ENCODE measurements at regions not wholly inside any gene's neighbourhood (a gene's known extent, or its start where the extent isn't known, plus 50 kb on each side); places are given as distances from the start of the nearest gene placed in this dataset.

- no peak for TF ChIP-seq ZNF274 (IDR thresholded peaks at IDR 0.05; ENCODE audit: low read depth, low read length)
- TF ChIP-seq SUZ12 (IDR thresholded peaks at IDR 0.05; ENCODE audit: extremely low read depth, insufficient read depth, insufficient read length): no peak
- no peak for TF ChIP-seq YY1 (IDR thresholded peaks at IDR 0.05; ENCODE audit: insufficient read depth, insufficient read length)
- DNase-seq (ENCODE audit: low read depth, low spot score): no peak
- H3K4me1 ChIP-seq (ENCODE audit: insufficient read depth, insufficient read length): no peaks in the 10 kb centered on the region
- H3K36me3 ChIP-seq (ENCODE audit: insufficient read depth, insufficient read length, low read length): no peaks in the 10 kb centered on the region
- H3K27me3 ChIP-seq (ENCODE audit: insufficient read depth, insufficient read length): no peaks in the 10 kb centered on the region
- no peaks in the 10 kb centered on the region for H3K9me3 ChIP-seq (ENCODE audit: insufficient read depth, low read length)
- no peak overlapping the region for H3K4me3 ChIP-seq (ENCODE audit: insufficient read length, low read depth)
- H3K9ac ChIP-seq (ENCODE audit: insufficient read length, low read depth): no peak overlapping the region
Measured at GRCh38 chr4:187332141-187332540, 608.5 kb upstream of the FAT1 start.

GRCh38 chr4:187333151-187333550 is 609.5 kb upstream of the FAT1 start:
- H3K4me3 ChIP-seq (ENCODE audit: insufficient read length, low read depth): no peak overlapping the region
- no peak for DNase-seq (ENCODE audit: low read depth, low spot score)
- H3K4me1 ChIP-seq (ENCODE audit: insufficient read depth, insufficient read length): no peaks in the 10 kb centered on the region
- H3K27me3 ChIP-seq (ENCODE audit: insufficient read depth, insufficient read length): no peaks in the 10 kb centered on the region
- no peaks in the 10 kb centered on the region for H3K36me3 ChIP-seq (ENCODE audit: insufficient read depth, insufficient read length, low read length)
- no peaks in the 10 kb centered on the region for H3K9me3 ChIP-seq (ENCODE audit: insufficient read depth, low read length)
- H3K9ac ChIP-seq (ENCODE audit: insufficient read length, low read depth): no peak overlapping the region
- TF ChIP-seq SUZ12 (IDR thresholded peaks at IDR 0.05; ENCODE audit: extremely low read depth, insufficient read depth, insufficient read length) (no peak), ZNF274 (IDR thresholded peaks at IDR 0.05; ENCODE audit: low read depth, low read length) (no peak), YY1 (IDR thresholded peaks at IDR 0.05; ENCODE audit: insufficient read depth, insufficient read length) (no peak)

GRCh38 chr4:187335339-187335738 is 611.7 kb upstream of the FAT1 start:
- Histone ChIP-seq H3K36me3 (ENCODE audit: insufficient read depth, insufficient read length, low read length) (no peaks in the 10 kb centered on the region), H3K9me3 (ENCODE audit: insufficient read depth, low read length) (no peaks in the 10 kb centered on the region), H3K9ac (ENCODE audit: insufficient read length, low read depth) (no peak overlapping the region), H3K4me3 (ENCODE audit: insufficient read length, low read depth) (no peak overlapping the region), H3K4me1 (ENCODE audit: insufficient read depth, insufficient read length) (no peaks in the 10 kb centered on the region), H3K27me3 (ENCODE audit: insufficient read depth, insufficient read length) (no peaks in the 10 kb centered on the region)
- DNase-seq (ENCODE audit: low read depth, low spot score): no peak
- TF ChIP-seq ZNF274 (IDR thresholded peaks at IDR 0.05; ENCODE audit: low read depth, low read length) (no peak), YY1 (IDR thresholded peaks at IDR 0.05; ENCODE audit: insufficient read depth, insufficient read length) (no peak), SUZ12 (IDR thresholded peaks at IDR 0.05; ENCODE audit: extremely low read depth, insufficient read depth, insufficient read length) (no peak)

DNA sequence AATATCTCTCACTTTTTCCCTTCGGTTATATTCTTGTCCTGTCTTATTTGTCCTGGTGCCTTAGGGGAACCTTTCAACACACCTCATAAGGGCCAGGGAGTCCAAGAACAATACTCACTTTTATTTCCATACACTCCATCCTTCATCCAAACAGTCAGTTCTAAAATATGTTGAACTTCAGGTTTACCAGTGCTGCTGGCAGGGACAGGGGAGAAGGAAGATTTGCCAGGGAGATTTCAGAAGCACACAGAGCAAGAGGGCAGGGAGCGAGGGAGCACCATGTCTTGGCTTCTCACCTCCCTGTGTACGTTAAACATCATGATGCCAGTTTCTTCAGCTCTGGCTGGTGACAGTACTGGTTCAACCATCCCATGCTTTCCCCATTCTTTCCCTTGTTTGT is 631.1 kb upstream of the FAT1 start:
- no peaks in the 10 kb centered on the region for H3K9me3 ChIP-seq (ENCODE audit: insufficient read depth, low read length)
- DNase-seq (ENCODE audit: low read depth, low spot score): no peak
- no peak overlapping the region for H3K9ac ChIP-seq (ENCODE audit: insufficient read length, low read depth)
- H3K4me3 ChIP-seq (ENCODE audit: insufficient read length, low read depth): no peak overlapping the region
- no peaks in the 10 kb centered on the region for H3K27me3 ChIP-seq (ENCODE audit: insufficient read depth, insufficient read length)
- H3K36me3 ChIP-seq (ENCODE audit: insufficient read depth, insufficient read length, low read length): no peaks in the 10 kb centered on the region
- no peak for TF ChIP-seq SUZ12 (IDR thresholded peaks at IDR 0.05; ENCODE audit: extremely low read depth, insufficient read depth, insufficient read length)
- no peak for TF ChIP-seq YY1 (IDR thresholded peaks at IDR 0.05; ENCODE audit: insufficient read depth, insufficient read length)
- TF ChIP-seq ZNF274 (IDR thresholded peaks at IDR 0.05; ENCODE audit: low read depth, low read length): no peak
- no peaks in the 10 kb centered on the region for H3K4me1 ChIP-seq (ENCODE audit: insufficient read depth, insufficient read length)

DNA sequence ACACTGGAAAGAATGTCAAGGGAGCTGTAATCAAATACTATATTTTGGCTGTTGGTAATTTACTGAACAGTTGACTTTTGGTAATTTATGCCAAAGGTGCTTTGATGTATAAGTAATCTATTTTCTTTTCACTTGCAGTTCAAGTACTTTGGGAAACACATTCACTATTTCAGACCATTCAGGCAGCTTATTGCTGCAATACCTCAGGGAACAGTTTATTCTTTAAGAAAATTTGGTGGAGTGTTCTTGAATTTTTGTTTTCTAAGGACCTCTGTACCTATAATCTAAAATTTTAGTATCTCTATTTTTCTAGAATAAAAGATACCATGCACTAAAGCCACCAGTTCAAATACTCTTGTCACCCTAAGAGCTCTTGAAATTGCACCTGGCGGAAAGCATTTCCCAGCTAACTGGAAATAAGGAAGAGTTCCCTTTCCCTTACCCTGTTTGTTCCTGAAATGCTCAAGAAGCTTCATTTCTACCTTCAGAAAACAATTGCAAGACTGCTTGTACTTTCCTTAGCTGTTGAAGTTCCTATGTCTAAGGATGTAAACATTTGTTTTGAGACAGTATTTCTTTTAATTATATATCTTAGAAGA is 633.5 kb upstream of the FAT1 start:
- no peak overlapping the region for H3K9ac ChIP-seq (ENCODE audit: insufficient read length, low read depth)
- TF ChIP-seq SUZ12 (IDR thresholded peaks at IDR 0.05; ENCODE audit: extremely low read depth, insufficient read depth, insufficient read length) (no peak), YY1 (IDR thresholded peaks at IDR 0.05; ENCODE audit: insufficient read depth, insufficient read length) (no peak), ZNF274 (IDR thresholded peaks at IDR 0.05; ENCODE audit: low read depth, low read length) (no peak)
- H3K4me1 ChIP-seq (ENCODE audit: insufficient read depth, insufficient read length): no peaks in the 10 kb centered on the region
- no peaks in the 10 kb centered on the region for H3K27me3 ChIP-seq (ENCODE audit: insufficient read depth, insufficient read length)
- H3K36me3 ChIP-seq (ENCODE audit: insufficient read depth, insufficient read length, low read length): no peaks in the 10 kb centered on the region
- no peak overlapping the region for H3K4me3 ChIP-seq (ENCODE audit: insufficient read length, low read depth)
- no peak for DNase-seq (ENCODE audit: low read depth, low spot score)
- no peaks in the 10 kb centered on the region for H3K9me3 ChIP-seq (ENCODE audit: insufficient read depth, low read length)

- Histone ChIP-seq H3K9ac (ENCODE audit: insufficient read length, low read depth) (no peak overlapping the region), H3K36me3 (ENCODE audit: insufficient read depth, insufficient read length, low read length) (no peaks in the 10 kb centered on the region), H3K27me3 (ENCODE audit: insufficient read depth, insufficient read length) (no peaks in the 10 kb centered on the region), H3K4me1 (ENCODE audit: insufficient read depth, insufficient read length) (no peaks in the 10 kb centered on the region), H3K4me3 (ENCODE audit: insufficient read length, low read depth) (no peak overlapping the region), H3K9me3 (ENCODE audit: insufficient read depth, low read length) (no peaks in the 10 kb centered on the region)
- no peak for DNase-seq (ENCODE audit: low read depth, low spot score)
- no peak for TF ChIP-seq YY1 (IDR thresholded peaks at IDR 0.05; ENCODE audit: insufficient read depth, insufficient read length)
- TF ChIP-seq ZNF274 (IDR thresholded peaks at IDR 0.05; ENCODE audit: low read depth, low read length): no peak
- TF ChIP-seq SUZ12 (IDR thresholded peaks at IDR 0.05; ENCODE audit: extremely low read depth, insufficient read depth, insufficient read length): no peak
Measured at GRCh38 chr4:187357821-187358220, 634.2 kb upstream of the FAT1 start.

GRCh38 chr4:187362937-187363857 is 632.4 kb upstream of the ZFP42 start:
- Histone ChIP-seq H3K9me3 (ENCODE audit: insufficient read depth, low read length) (no peaks in the 10 kb centered on the region), H3K4me3 (ENCODE audit: insufficient read length, low read depth) (no peak overlapping the region), H3K27me3 (ENCODE audit: insufficient read depth, insufficient read length) (no peaks in the 10 kb centered on the region), H3K36me3 (ENCODE audit: insufficient read depth, insufficient read length, low read length) (no peaks in the 10 kb centered on the region), H3K9ac (ENCODE audit: insufficient read length, low read depth) (no peak overlapping the region), H3K4me1 (ENCODE audit: insufficient read depth, insufficient read length) (no peaks in the 10 kb centered on the region)
- no peak for TF ChIP-seq YY1 (IDR thresholded peaks at IDR 0.05; ENCODE audit: insufficient read depth, insufficient read length)
- no peak for TF ChIP-seq ZNF274 (IDR thresholded peaks at IDR 0.05; ENCODE audit: low read depth, low read length)
- TF ChIP-seq SUZ12 (IDR thresholded peaks at IDR 0.05; ENCODE audit: extremely low read depth, insufficient read depth, insufficient read length): no peak
- DNase-seq (ENCODE audit: low read depth, low spot score): no peak

Measured in NT2/D1 (cell line).